Retinal pigment epithelial cell (primary cell): ENCODE measurements at regions not wholly inside any gene's neighbourhood (a gene's known extent, or its start where the extent isn't known, plus 50 kb on each side); places are given as distances from the start of the nearest gene placed in this dataset.

Experiments
- DNase-seq: peaks from one replicate; pipeline ENCODE4 v3.0.0-alpha.2; 2010; ENCODE audit warnings: low read depth
- H3K4me3 ChIP-seq: 2 replicates; pipeline ENCODE4 v1.5.1; 2011; ENCODE audit warnings: mild to moderate bottlenecking, low read length, control low read depth, moderate library complexity
- CTCF ChIP-seq: conservative IDR thresholded peaks from 2 replicates; pipeline ENCODE4 v1.5.1; 2011; ENCODE audit warnings: low read depth, low read length, control low read depth, inconsistent platforms

GRCh38 chr4:28772066-28772465 lies 1911.4 kb downstream of the STIM2 start:
- no peak overlapping the region for H3K4me3 ChIP-seq
- peak; percentile 45 for DNase-seq
- TF ChIP-seq CTCF = no peak

DNA sequence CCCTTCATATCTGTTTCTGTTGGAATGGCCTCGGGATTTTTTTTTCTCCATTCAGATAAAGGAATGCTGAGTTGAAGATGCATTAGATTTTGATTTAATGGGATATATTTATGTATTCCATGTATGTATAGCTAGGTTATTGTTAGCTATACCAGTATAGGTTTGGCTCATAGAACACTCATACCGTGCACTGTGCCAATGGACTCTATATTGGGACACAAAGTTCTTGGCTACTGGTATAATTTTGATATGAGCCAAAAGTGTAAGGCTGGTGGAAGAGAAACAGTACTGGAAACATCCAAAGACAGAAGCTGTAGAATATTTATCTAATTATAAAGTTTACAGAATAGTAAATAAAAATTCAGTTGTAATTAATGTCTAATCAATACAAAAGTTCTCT lies 1912.1 kb downstream of the STIM2 start:
- TF ChIP-seq CTCF = no peak
- H3K4me3 ChIP-seq = no peak overlapping the region
- no peak for DNase-seq

- no peak for DNase-seq
Observed at GRCh38 chr4:28774344-28774743, 1913.7 kb downstream of the STIM2 start.

GRCh38 chr4:28776004-28776403 lies 1915.4 kb downstream of the STIM2 start:
- TF ChIP-seq CTCF = no peak
- H3K4me3 ChIP-seq = no peak overlapping the region

More at GRCh38 chr4:28774344-28774743, 1913.7 kb downstream of the STIM2 start:
- no peak overlapping the region for H3K4me3 ChIP-seq
- TF ChIP-seq CTCF = no peak

DNA sequence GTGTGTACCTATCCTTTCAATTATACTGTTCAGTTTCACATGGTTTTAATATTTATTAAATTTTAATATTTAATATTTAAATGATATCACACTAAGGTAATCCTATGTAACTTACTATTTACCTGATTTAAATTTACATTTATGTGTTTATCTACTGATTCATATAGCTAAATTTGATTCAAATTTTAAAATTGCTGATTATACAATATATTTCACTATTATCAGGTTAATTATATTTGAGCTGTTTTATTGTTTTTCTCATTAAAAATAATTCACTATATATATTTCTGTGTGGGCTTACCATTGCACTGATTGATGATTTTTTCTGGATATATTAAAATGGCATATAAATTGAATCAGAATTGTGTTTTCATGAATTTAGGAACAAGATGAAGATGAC lies 1923.5 kb downstream of the STIM2 start:
- DNase-seq = no peak
- no peak for TF ChIP-seq CTCF
- no peak overlapping the region for H3K4me3 ChIP-seq

More at GRCh38 chr4:28776004-28776403, 1915.4 kb downstream of the STIM2 start:
- no peak for DNase-seq

DNA sequence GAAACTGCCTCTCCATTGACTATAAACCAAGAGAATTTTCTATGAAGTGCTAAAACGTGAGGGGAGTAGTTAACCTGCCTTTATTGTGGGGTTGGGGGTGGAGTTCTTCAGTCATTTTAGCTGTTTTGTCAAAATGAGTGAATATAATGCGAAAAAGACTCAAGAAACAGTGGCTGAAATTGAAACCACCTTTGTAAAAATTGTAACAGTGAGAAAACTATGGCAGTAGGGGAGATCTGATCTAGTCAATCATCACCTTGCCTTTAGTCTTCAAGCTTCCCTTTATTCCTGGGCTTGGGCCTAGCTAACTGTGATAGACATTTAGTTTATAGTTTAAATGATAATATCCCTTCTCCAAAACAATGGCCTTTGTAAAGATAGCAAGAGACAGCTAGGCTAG lies 1927.3 kb downstream of the STIM2 start:
- DNase-seq = no peak
- no peak for TF ChIP-seq CTCF

DNA sequence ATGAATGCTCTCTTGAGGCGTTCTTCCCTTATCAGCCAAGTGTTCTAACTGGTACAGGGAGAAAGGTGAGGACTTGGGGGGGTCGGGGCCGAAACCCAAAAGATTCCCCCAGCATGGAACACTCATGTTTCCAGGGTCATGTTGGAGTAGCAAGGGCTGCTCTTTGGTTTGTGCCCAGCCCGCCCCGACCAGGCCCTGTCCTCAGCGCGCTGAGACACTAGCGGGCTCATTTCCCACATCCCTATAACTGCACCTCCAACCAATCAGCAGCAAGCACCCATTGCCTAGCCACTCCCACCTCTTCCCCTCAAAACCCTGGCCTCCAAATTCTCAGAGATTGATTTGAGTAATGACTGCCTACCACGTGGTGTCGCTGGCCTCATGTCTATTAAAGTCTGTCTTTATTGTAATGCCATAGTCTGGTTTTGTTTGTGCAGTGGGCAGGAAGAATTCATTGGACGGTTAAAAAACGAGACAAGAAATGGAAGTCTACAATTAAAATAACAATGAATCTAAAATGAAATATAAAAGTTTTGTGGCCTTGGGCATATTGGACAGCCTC lies 1928.4 kb downstream of the STIM2 start:
- H3K4me3 ChIP-seq = no peak overlapping the region
- TF ChIP-seq CTCF = no peak
- no peak for DNase-seq

More for the DNA sequence above, 1927.3 kb downstream of the STIM2 start:
- no peak overlapping the region for H3K4me3 ChIP-seq
